A673 (cell line): ENCODE measurements at regions not wholly inside any gene's neighbourhood (a gene's known extent, or its start where the extent isn't known, plus 50 kb on each side); places are given as distances from the start of the nearest gene placed in this dataset.

Experiments
- BruUV-seq: library from RNA; stranded (reverse); fragments of 400-500 nt; replicated peaks from 2 replicates; lab custom pipeline; 2021; lab: Mats Ljungman, UMichigan
- CTCF ChIA-PET: fragments of 300-600 bp; sonication (Branson Sonifier 250); formaldehyde crosslinking; loops from one replicate; lab custom pipeline; 2022; ENCODE audit warnings: antibody characterized with exemption; lab: Charles Lee
- POLR2A ChIA-PET: fragments of 300-600 bp; sonication (Branson Sonifier 250); formaldehyde crosslinking; loops from one replicate; lab custom pipeline; 2022; ENCODE audit warnings: antibody characterized with exemption; ENCODE audit not compliant: low non-redundant PET; lab: Charles Lee
- DNase-seq: peaks from one replicate; pipeline ENCODE4 v3.0.0-alpha.2; 2015; ENCODE audit warnings: low spot score
- H3K27ac ChIP-seq: fragments of 200-600 bp; sonication (generic); 2 replicates; pipeline ENCODE4 v1.5.1; 2016; ENCODE audit warnings: mixed run types, low read depth, mild to moderate bottlenecking, mixed read lengths, antibody characterized with exemption, low read length; ENCODE audit not compliant: poor library complexity, severe bottlenecking
- H3K27me3 ChIP-seq: fragments of 200-600 bp; sonication (generic); replicated peaks from 2 replicates; pipeline ENCODE4 v1.6.1; 2017; ENCODE audit warnings: mixed run types, low read depth, mild to moderate bottlenecking, mixed read lengths, antibody characterized with exemption, low read length; ENCODE audit not compliant: insufficient read depth, poor library complexity
- H3K36me3 ChIP-seq: fragments of 200-600 bp; sonication (generic); 2 replicates; pipeline ENCODE4 v1.6.1; 2016; ENCODE audit warnings: mixed run types, mild to moderate bottlenecking, mixed read lengths, antibody characterized with exemption, low read length; ENCODE audit not compliant: insufficient read depth, poor library complexity, severe bottlenecking
- H3K4me1 ChIP-seq: fragments of 200-600 bp; sonication (generic); 2 replicates; pipeline ENCODE4 v1.6.1; 2017; ENCODE audit warnings: mixed run types, mild to moderate bottlenecking, mixed read lengths, antibody characterized with exemption, low read length; ENCODE audit not compliant: insufficient read depth, poor library complexity, severe bottlenecking
- H3K4me3 ChIP-seq: fragments of 200-600 bp; sonication (generic); 2 replicates; pipeline ENCODE4 v1.5.1; 2016; ENCODE audit warnings: low read depth, mixed run types, mild to moderate bottlenecking, mixed read lengths, low read length; ENCODE audit not compliant: poor library complexity, severe bottlenecking
- H3K9me3 ChIP-seq: fragments of 200-600 bp; sonication (generic); 2 replicates; pipeline ENCODE4 v1.6.1; 2016; ENCODE audit warnings: mixed run types, low read depth, mild to moderate bottlenecking, mixed read lengths, antibody characterized with exemption, low read length; ENCODE audit not compliant: poor library complexity, severe bottlenecking
- EZH2 ChIP-seq: fragments of 200-600 bp; sonication (generic); IDR thresholded peaks from 2 replicates; pipeline ENCODE4 v1.6.1; 2017; ENCODE audit warnings: borderline replicate concordance, low read depth, mild to moderate bottlenecking, mixed read lengths, antibody characterized with exemption, low read length; ENCODE audit not compliant: poor library complexity, severe bottlenecking
- intact Hi-C: fragments of 100-400 bp; cut with micrococcal nuclease; formaldehyde crosslinking; loops from one replicate; pipeline ENCODE4 v1.10.0; 2022; ENCODE audit not compliant: unreplicated experiment
- TF ChIP-seq, protein P1 (sequence below): fragments of 300-800, 200-600 bp; sonication (generic); conservative IDR thresholded peaks from 2 replicates; pipeline ENCODE4 v1.5.1; 2017; ENCODE audit warnings: low read depth, mild to moderate bottlenecking, antibody characterized with exemption, low read length, moderate library complexity, mixed read lengths

DNA sequence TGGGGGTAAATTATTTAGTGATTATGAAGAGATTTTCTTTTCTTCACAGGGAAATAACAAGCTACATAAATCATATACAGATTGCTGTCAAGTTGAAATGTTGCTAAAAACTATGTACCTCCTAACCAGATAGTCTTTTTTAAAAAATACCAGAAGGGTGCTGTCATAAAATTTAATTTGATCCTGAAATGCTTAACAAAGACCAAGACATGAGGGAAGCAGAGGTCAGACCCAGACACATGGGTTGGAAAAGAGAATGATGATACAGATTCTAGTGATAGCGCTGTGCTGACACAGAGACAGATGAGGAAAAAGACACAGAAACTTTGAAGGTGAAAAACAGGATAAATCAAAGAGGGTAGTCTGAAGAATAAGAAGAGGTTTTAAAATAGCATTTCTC, 573.1 kb downstream of the HACE1 start:
- Histone ChIP-seq H3K27ac (no peak overlapping the region), H3K36me3 (no peaks in the 10 kb centered on the region), H3K9me3 (no peaks in the 10 kb centered on the region), H3K4me1 (no peaks in the 10 kb centered on the region), H3K4me3 (no peak overlapping the region), H3K27me3 (no peaks in the 10 kb centered on the region)
- TF ChIP-seq EZH2, result no peak
- TF ChIP-seq, protein P1, sequence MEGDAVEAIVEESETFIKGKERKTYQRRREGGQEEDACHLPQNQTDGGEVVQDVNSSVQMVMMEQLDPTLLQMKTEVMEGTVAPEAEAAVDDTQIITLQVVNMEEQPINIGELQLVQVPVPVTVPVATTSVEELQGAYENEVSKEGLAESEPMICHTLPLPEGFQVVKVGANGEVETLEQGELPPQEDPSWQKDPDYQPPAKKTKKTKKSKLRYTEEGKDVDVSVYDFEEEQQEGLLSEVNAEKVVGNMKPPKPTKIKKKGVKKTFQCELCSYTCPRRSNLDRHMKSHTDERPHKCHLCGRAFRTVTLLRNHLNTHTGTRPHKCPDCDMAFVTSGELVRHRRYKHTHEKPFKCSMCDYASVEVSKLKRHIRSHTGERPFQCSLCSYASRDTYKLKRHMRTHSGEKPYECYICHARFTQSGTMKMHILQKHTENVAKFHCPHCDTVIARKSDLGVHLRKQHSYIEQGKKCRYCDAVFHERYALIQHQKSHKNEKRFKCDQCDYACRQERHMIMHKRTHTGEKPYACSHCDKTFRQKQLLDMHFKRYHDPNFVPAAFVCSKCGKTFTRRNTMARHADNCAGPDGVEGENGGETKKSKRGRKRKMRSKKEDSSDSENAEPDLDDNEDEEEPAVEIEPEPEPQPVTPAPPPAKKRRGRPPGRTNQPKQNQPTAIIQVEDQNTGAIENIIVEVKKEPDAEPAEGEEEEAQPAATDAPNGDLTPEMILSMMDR, result no peak
- intact Hi-C loops, result no loop called here
- POLR2A ChIA-PET, result no interaction called here
- CTCF ChIA-PET, result no interaction called here
- no peak for DNase-seq
- no TSS peak for BruUV-seq

DNA sequence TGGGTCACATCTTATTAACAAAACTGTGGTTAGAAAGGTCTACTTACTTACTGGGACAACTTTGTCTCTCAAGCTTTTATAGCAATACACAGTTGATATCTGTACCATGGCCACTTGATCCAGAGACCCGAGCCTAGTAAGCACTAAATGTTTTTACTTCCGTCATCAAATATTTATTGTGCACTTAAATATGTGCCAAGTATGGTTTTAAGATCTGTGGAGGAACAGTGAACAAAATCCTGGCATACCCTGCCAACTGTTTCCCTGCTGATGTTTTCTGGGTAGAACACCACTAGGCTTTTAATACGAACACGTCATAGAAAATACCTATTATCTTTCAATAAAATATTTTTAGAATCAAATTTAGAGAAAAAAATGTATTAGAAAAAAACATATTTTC, 574.8 kb downstream of the HACE1 start:
- ChIA-PET CTCF (no interaction called here), POLR2A (no interaction called here)
- no peaks in the 10 kb centered on the region for H3K4me1 ChIP-seq
- DNase-seq, result no peak
- no peaks in the 10 kb centered on the region for H3K36me3 ChIP-seq
- H3K27ac ChIP-seq, result no peak overlapping the region
- intact Hi-C loops, result no loop called here
- H3K27me3 ChIP-seq, result no peaks in the 10 kb centered on the region
- H3K9me3 ChIP-seq, result no peaks in the 10 kb centered on the region
- BruUV-seq, result no TSS peak
- no peak overlapping the region for H3K4me3 ChIP-seq
- TF ChIP-seq EZH2, result no peak
- TF ChIP-seq, protein P1, result no peak

DNA sequence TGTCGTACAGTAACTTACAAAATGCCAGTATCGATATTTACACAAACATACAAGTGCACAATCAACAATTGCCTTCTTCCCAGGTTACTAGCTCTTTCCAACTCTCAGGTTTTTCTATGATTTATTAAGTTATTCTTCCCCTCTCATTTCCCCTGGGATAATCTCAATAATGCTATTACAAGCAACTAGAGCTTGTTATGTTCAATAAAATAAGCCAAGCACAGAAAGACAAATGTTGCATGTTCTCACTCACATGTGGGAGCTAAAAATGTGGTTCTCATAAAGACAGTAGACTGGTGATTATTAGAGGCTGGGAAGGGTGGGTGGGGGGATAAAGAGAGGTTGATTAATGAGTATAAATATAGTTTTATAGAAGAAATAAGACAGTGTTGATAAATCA, 577.1 kb downstream of the HACE1 start:
- ChIA-PET POLR2A (no interaction called here), CTCF (no interaction called here)
- no TSS peak for BruUV-seq
- DNase-seq, result no peak
- Histone ChIP-seq H3K4me3 (no peak overlapping the region), H3K9me3 (no peaks in the 10 kb centered on the region), H3K4me1 (no peaks in the 10 kb centered on the region), H3K27me3 (no peaks in the 10 kb centered on the region), H3K27ac (no peak overlapping the region), H3K36me3 (no peaks in the 10 kb centered on the region)
- TF ChIP-seq EZH2, result no peak
- TF ChIP-seq, protein P1, result no peak
- intact Hi-C loops, result no loop called here
